ENCODE measurements at regions not wholly inside any gene's neighbourhood (a gene's known extent, or its start where the extent isn't known, plus 50 kb on each side); places are given as distances from the start of the nearest gene placed in this dataset.

DNA sequence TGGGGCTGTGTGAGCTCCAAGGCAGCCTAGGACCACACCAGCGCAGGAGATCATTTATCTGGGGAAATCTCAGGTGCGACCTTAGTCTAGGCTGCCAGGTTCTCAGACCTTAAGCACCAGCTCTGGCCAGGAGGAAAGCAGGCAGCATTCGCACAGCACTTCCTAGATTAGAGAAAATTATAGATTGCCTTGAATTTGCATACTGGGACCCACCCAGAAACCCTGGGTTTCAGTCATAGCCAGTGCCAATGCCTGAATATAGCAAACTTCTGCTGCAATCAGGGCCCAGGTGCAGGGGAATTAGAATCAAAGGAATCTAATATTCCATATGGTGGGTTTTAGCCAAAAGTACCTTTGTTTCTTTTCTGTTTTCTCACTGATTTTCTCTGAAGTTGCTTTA, 204.3 kb upstream of the CST7 start:
- H3K4me2 ChIP-seq (ENCODE audit: low read depth, low read length, poor library complexity, severe bottlenecking) = no peak overlapping the region
- no peak overlapping the region for H2AFZ ChIP-seq (ENCODE audit: low read length)
- no peaks in the 10 kb centered on the region for H3K9me3 ChIP-seq (ENCODE audit: insufficient read depth, low read depth, low read length)
- no peaks in the 10 kb centered on the region for H3K9me2 ChIP-seq (replicated peaks; ENCODE audit: low read depth, low read length)
- H3K4me3 ChIP-seq (ENCODE audit: low read length, poor library complexity, severe bottlenecking) = no peak overlapping the region
- no peak for TF ChIP-seq EZH2phosphoT487 (IDR thresholded peaks at IDR 0.05; ENCODE audit: borderline replicate concordance)
- TF ChIP-seq, protein P1, sequence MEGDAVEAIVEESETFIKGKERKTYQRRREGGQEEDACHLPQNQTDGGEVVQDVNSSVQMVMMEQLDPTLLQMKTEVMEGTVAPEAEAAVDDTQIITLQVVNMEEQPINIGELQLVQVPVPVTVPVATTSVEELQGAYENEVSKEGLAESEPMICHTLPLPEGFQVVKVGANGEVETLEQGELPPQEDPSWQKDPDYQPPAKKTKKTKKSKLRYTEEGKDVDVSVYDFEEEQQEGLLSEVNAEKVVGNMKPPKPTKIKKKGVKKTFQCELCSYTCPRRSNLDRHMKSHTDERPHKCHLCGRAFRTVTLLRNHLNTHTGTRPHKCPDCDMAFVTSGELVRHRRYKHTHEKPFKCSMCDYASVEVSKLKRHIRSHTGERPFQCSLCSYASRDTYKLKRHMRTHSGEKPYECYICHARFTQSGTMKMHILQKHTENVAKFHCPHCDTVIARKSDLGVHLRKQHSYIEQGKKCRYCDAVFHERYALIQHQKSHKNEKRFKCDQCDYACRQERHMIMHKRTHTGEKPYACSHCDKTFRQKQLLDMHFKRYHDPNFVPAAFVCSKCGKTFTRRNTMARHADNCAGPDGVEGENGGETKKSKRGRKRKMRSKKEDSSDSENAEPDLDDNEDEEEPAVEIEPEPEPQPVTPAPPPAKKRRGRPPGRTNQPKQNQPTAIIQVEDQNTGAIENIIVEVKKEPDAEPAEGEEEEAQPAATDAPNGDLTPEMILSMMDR (conservative IDR thresholded peaks at IDR 0.05; ENCODE audit: low read length) = no peak
- no peaks in the 10 kb centered on the region for H3K79me2 ChIP-seq (ENCODE audit: insufficient read depth, low read length)
- no peaks in the 10 kb centered on the region for H3K27me3 ChIP-seq (ENCODE audit: insufficient read depth, low read length, poor library complexity, severe bottlenecking)
- H3K9ac ChIP-seq (ENCODE audit: low read depth, low read length, poor library complexity, severe bottlenecking) = no peak overlapping the region
- no peaks in the 10 kb centered on the region for H4K20me1 ChIP-seq (ENCODE audit: insufficient read depth, low read length, poor library complexity, severe bottlenecking)
- no peaks in the 10 kb centered on the region for H3F3A ChIP-seq (ENCODE audit: low read depth)
- no peaks in the 10 kb centered on the region for H3K36me3 ChIP-seq (ENCODE audit: insufficient read depth, low read length)
- peaks cover 2% of the 10 kb centered on the region for H3K4me1 ChIP-seq (ENCODE audit: insufficient read depth, low read length, poor library complexity, severe bottlenecking)

GRCh38 chr20:24745206-24745605, 203.9 kb upstream of the CST7 start:
- Histone ChIP-seq H3K9me3 (ENCODE audit: insufficient read depth, low read depth, low read length) (no peaks in the 10 kb centered on the region), H3K36me3 (ENCODE audit: insufficient read depth, low read length) (no peaks in the 10 kb centered on the region), H3K4me2 (ENCODE audit: low read depth, low read length, poor library complexity, severe bottlenecking) (no peak overlapping the region), H2AFZ (ENCODE audit: low read length) (no peak overlapping the region), H3K4me1 (ENCODE audit: insufficient read depth, low read length, poor library complexity, severe bottlenecking) (no peaks in the 10 kb centered on the region), H3K4me3 (ENCODE audit: low read length, poor library complexity, severe bottlenecking) (no peak overlapping the region), H3K27me3 (ENCODE audit: insufficient read depth, low read length, poor library complexity, severe bottlenecking) (no peaks in the 10 kb centered on the region), H3K79me2 (ENCODE audit: insufficient read depth, low read length) (no peaks in the 10 kb centered on the region), H3K9ac (ENCODE audit: low read depth, low read length, poor library complexity, severe bottlenecking) (no peak overlapping the region), H3F3A (ENCODE audit: low read depth) (no peaks in the 10 kb centered on the region), H4K20me1 (ENCODE audit: insufficient read depth, low read length, poor library complexity, severe bottlenecking) (no peaks in the 10 kb centered on the region), H3K9me2 (replicated peaks; ENCODE audit: low read depth, low read length) (no peaks in the 10 kb centered on the region)
- TF ChIP-seq EZH2phosphoT487 (IDR thresholded peaks at IDR 0.05; ENCODE audit: borderline replicate concordance) = no peak
- TF ChIP-seq, protein P1 (conservative IDR thresholded peaks at IDR 0.05; ENCODE audit: low read length) = no peak

DNA sequence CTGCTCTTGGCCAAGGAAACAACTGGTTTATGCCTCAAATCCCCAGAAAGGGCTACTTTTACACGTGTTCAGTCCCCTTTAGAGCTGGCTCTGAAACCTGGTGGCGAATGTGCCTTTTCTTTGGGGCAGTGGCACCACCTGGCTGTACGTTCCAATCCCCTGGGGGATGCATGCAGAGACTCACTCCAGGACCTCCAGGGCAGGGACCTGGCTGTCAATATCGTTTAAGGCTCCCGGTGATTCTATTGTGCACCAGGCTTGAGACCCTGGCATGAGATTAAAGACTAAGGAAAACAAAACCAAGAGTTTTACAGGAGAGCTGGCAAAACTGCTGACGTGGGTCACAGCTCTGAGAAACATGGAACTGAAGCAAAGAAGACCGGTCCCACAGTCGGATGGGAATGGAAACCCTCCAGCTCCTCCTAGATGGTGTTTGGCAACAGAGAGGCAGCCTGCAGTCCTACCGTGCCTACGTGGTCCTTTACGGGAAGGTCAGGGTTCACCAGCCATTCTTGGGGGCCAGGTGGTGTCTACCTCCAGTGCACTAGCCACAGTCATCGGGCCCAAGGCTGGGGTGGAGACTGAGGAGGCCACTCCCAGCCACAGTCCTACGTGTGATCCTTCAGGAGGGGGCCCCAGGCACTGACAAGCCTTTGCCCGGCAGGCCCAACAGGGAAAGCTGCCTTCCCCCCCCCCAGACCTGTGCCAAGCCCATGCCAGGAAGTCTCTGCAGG, 203.3 kb upstream of the CST7 start:
- H3K9me3 ChIP-seq (ENCODE audit: insufficient read depth, low read depth, low read length) = no peaks in the 10 kb centered on the region
- H2AFZ ChIP-seq (ENCODE audit: low read length) = no peak overlapping the region
- H3K9ac ChIP-seq (ENCODE audit: low read depth, low read length, poor library complexity, severe bottlenecking) = no peak overlapping the region
- no peak overlapping the region for H3K4me2 ChIP-seq (ENCODE audit: low read depth, low read length, poor library complexity, severe bottlenecking)
- H3K4me1 ChIP-seq (ENCODE audit: insufficient read depth, low read length, poor library complexity, severe bottlenecking) = no peaks in the 10 kb centered on the region
- H4K20me1 ChIP-seq (ENCODE audit: insufficient read depth, low read length, poor library complexity, severe bottlenecking) = no peaks in the 10 kb centered on the region
- no peaks in the 10 kb centered on the region for H3K36me3 ChIP-seq (ENCODE audit: insufficient read depth, low read length)
- H3K4me3 ChIP-seq (ENCODE audit: low read length, poor library complexity, severe bottlenecking) = no peak overlapping the region
- no peaks in the 10 kb centered on the region for H3K27me3 ChIP-seq (ENCODE audit: insufficient read depth, low read length, poor library complexity, severe bottlenecking)
- TF ChIP-seq, protein P1 (conservative IDR thresholded peaks at IDR 0.05; ENCODE audit: low read length) = no peak
- H3F3A ChIP-seq (ENCODE audit: low read depth) = no peaks in the 10 kb centered on the region
- no peaks in the 10 kb centered on the region for H3K79me2 ChIP-seq (ENCODE audit: insufficient read depth, low read length)
- no peaks in the 10 kb centered on the region for H3K9me2 ChIP-seq (replicated peaks; ENCODE audit: low read depth, low read length)

Measured in Loucy (cell line).